ENCODE measurements at regions not wholly inside any gene's neighbourhood (a gene's known extent, or its start where the extent isn't known, plus 50 kb on each side); places are given as distances from the start of the nearest gene placed in this dataset.
"Not testable (repeated sequence)": the region's sequence is repeated elsewhere in the genome, so short reads cannot be mapped to it uniquely, and the experiment has no call there.

DNA sequence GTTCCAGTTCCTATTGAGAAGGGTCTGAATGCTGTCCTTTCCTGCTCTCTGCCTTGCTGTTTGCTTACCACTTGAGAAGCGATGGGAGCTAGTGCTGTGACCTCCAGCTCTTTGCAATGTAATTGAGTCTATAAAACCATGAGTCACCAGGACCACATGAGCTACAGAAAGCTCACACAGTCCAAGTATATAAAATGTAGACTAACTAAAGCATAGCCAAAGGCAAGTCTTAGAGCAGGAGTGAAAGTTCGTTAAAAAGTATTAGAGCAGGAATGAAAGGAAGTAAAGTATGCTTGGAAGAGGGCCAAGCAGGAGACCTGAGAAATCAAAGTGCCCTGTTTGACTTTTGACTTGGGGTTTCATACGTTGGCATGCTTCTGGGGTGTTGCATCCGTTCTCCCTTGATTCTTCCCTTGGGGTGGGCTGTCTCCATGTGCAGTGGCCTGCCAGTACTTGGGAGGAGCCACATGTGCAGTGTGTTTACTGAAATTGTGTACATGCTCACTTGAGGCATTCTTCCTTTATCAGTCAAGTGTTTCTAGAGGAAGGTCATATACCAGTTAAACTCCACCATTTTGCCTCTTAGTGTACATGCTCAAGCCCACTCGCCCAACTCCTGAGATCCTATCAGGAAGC is 71.3 kb upstream of the KIT start:
- DNase-seq, result no peak

DNA sequence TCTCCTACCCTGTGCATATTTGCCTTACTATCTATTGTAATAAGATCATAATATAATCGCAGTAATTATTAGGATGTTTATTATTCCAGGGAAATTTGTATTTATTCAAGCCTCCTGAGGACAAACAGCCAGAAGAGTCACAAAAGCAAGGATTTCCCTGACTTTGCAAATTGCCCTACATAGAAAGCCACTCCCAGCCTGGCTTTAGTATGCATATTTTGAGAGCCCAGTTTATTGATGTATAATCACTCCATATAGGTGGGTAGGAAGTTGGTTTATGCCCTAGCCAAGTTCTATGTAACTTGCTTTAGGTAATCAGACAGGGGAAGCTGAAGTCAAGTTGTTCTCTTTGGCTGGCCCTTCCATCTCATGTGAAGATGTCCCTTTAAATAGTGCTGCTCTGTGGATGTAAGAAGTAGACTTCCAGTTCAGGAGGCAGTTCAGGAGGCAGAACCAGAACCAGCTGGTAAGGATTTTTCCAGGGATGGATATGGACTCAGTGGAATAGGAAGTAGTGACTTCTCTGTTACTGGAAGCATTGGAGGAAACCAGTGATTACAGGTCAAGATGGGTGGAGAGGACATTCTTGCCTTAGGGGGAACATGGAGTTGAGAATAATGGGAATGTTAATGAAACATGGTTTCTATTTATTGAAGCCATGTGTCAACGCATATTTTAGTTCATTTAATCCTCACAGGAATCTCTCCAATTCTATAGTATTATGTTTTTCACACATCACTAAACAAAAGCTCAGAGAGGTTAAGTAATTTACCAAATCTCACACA is 70.5 kb upstream of the KIT start:
- no peak for DNase-seq

DNA sequence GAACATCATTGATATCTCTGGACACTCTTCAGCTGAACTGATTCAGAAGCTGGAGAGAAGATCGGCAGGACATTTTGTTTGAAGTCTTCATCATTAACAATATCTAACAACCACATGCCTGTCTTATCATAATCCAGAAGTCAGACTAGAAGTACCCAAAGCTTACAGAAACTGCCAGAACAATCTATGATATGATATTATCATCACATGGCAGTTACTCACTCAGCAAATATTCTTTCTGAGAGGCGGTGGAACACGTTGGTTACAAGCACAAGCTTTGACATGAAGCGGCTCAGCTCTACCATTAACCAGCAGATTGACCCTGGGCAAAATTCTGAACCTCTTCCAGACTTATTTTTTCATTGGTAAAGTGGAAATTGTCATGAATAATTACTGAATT is 69.4 kb upstream of the KIT start:
- no peak for DNase-seq

DNA sequence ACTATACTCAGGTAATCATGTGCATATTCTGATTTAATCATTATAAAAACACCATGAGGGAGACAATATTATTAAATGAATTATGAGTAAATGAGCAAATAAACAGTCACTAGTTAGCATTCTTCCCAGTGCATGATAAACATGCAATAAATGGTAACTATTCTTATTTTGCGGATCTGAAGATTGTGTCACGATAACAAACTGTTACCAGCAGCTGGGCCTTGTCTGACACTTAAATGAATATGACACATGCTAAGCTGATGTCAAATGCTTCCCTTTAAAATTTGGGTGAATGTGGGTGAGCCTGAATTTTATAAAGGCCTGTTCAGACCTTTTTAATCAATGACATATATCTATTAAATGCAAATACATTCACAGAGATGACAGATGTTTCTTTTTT is 68.2 kb upstream of the KIT start:
- no peak for DNase-seq

DNA sequence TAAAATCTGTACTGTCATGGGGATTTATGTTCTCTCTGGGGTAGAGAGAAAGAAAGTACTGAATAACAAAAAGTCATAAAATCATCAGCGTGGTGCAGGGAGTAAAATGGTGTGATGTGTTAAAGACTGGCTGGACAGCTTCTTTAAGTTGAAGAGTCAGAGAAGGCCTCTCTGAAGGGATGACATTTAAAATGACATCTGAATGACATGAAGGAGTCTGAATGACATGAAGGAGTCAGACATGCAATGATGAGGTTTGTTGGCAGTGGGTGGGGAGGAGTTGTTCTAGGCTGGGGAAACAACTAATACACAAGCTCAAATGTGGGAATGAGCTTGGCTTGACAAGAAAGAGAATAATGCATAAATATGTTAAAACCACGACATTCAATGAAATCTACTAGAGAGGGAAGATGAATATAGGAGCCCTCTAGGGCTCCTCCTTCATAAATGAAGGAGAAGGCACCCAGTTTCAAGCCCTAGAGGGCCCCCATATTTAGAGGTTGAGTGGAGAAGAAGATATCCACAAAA is 63.9 kb upstream of the KIT start:
- DNase-seq, result no peak

DNA sequence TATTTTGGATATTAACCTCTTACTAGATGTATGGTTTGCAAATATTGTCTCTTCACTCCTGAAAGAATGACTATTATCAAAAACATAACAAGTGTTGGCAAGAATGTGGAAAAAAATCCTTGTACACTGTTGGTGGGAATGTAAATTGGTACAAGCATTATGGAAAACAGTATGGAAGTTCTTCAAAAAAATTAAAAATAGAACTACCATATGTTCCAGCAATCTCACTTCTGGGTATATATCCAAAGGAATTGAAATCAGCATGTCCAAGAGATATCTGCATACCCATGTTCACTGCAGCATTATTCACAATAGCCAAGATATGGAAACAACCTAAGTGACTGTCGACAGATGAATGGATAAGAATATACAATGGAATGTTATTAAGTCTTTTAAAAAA is 61.6 kb upstream of the KIT start:
- DNase-seq, result no peak

DNA sequence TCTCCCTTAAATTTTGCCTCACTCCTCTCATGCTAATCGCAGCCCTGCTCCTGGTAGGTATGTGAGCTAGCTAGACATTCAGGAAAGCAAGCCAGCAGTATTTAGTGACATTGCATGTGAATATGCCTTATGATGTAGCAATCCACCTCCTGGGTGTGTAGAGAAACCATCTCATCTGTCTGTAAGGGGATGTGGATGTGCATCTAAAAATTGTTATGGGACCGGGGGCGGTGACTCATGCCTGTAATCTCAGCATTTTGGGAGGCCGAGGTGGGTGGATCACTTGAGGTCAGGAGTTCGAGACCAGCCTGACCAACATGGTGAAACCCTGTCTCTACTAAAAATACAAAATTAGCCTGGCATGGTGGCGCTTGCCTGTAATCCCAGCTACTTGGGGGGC is 60.1 kb upstream of the KIT start:
- DNase-seq, result not testable (repeated sequence)

DNA sequence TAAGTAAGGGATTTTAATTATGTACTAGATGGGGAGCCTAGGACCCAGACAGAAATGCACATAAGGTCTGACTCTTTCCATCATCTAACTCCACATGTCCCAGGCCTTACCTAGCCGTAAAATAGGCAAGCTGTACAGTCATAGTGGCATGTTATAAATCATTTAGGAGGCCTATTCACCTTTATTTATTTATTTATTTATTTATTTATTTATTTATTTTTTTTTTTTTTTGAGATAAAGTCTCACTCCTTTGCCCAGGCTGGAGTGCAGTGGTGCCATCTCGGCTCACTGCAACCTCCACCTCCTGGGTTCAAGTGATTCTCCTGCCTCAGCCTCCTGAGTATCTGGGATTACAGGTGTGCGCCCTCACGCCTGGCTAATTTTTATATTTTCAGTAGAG is 55.6 kb upstream of the KIT start:
- DNase-seq, result not testable (repeated sequence)

DNA sequence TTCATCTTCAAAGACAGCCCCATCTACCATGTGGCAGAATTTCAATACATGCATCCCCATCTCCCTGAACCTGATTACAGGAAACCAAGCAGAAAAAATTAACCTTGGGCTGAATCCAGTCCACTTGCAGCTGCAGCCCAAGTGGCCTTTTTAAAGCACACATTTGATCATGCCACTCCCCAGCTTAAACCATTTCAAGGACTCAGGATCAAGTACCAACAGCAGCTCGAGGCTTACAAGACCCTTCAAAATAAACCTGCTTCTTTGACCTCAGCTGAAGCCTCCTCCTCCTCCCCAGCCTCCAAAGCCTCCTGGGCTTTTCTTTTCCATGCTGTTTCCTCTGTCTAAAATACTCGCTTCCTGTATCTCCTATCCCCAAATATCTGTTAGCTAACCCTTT is 50.7 kb upstream of the KIT start:
- DNase-seq, result no peak

DNA sequence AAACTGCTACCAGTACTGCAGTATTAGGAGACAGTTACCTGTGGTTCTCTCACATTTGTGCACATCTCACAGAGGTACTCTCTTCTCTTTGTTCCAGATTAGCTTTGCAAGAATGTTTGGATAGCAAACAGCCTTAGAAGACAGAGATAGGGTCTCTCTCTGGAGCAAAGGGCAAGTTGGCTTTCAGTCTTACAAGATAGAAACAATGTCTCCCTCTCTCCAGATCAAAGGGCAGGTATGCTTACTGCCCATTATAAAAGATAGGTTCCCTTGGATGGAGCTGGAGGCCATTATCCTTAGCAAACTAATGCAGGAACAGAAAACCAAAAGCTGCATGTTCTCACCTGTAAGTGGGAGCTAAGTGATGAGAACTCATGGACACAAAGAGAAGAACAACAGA is 50.2 kb upstream of the KIT start:
- DNase-seq, result no peak
